ENCODE measurements at regions not wholly inside any gene's neighbourhood (a gene's known extent, or its start where the extent isn't known, plus 50 kb on each side); places are given as distances from the start of the nearest gene placed in this dataset.
"Not testable (repeated sequence)": the region's sequence is repeated elsewhere in the genome, so short reads cannot be mapped to it uniquely, and the experiment has no call there.

DNA sequence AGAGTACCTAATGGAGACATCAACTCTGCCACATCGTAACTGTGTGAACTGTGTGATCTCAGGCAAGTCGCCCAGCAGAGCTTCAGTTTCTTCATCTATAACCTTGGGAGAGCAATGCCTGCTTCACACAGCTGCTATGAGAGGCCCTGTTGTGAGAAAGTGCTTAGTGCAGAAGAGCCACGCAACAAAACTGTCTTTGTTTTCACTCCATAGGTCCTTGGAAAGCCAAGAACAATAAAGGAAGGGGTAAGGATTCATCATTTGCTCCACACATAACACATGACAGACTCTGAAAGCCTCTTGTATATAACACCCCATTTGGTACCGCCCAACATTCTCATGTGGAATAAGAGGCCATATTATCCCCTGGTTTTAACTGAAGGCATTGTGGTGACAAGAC lies 231.9 kb upstream of the ISX start:
- Histone ChIP-seq H3K79me2 (ENCODE audit: control insufficient read depth, insufficient read depth, low read length) (no peaks in the 10 kb centered on the region), H3K9me3 (ENCODE audit: control extremely low read depth in 1 of 3, control insufficient read depth in 2 of 3, insufficient read depth in 1 of 3, low read length in 2 of 3) (no peaks in the 10 kb centered on the region), H3K36me3 (replicated peaks in 1 of 2; ENCODE audit: control extremely low read depth in 1 of 2, control insufficient read depth in 1 of 2, extremely low read depth in 1 of 2, insufficient read depth in 2 of 2, low read length in 1 of 2) (no peaks in the 10 kb centered on the region), H2AFZ (ENCODE audit: insufficient read depth, low read depth, low read length, poor library complexity, severe bottlenecking) (no peak overlapping the region), H3K27me3 (replicated peaks in 1 of 4; ENCODE audit: control extremely low read depth in 1 of 4, control insufficient read depth in 3 of 4, insufficient read depth in 4 of 4, low read length in 3 of 4) (no peaks in the 10 kb centered on the region), H3K4me2 (replicated peaks; ENCODE audit: low read depth, low read length, poor library complexity, severe bottlenecking) (no peak overlapping the region), H3K27ac (ENCODE audit: low read length in 2 of 2) (no peak overlapping the region), H3K4me1 (ENCODE audit: control insufficient read depth in 2 of 2, insufficient read depth in 2 of 2, low read length in 2 of 2) (no peaks in the 10 kb centered on the region), H3K4me3 (ENCODE audit: control extremely low read depth in 1 of 5, extremely low read depth in 1 of 5, insufficient read depth in 1 of 5, low read depth in 2 of 5, low read length in 4 of 5) (no peak overlapping the region), H3K9ac (ENCODE audit: low read length) (no peak overlapping the region), H4K20me1 (ENCODE audit: control insufficient read depth, insufficient read depth, low read length, poor library complexity, severe bottlenecking) (no peaks in the 10 kb centered on the region)
- intact Hi-C loops (cut with micrococcal nuclease) = no loop called here
- Mint-ChIP-seq H3K9me3 (ENCODE audit: insufficient read depth) (no peaks in the 10 kb centered on the region), H3K4me3 (no peak overlapping the region), H3K27ac (no peak overlapping the region), H3K27me3 (no peaks in the 10 kb centered on the region), H3K4me1 (no peaks in the 10 kb centered on the region)
- ChIA-PET CTCF (no interaction called here), POLR2A (no interaction called here)
- no CpG with 5 or more reads among the region's 4 CpGs for WGBS (ENCODE audit: insufficient coverage)
- no peak for DNase-seq
- no peak for ATAC-seq (ENCODE audit: low read depth)
- TF ChIP-seq EZH2 (IDR thresholded peaks at IDR 0.05; ENCODE audit: borderline replicate concordance, insufficient read depth, low read depth, low read length, poor library complexity, severe bottlenecking) = no peak
- no peak for TF ChIP-seq CTCF (IDR thresholded peaks at IDR 0.05)

- H3K36me3 ChIP-seq (replicated peaks in 1 of 2; ENCODE audit: control extremely low read depth in 1 of 2, control insufficient read depth in 1 of 2, extremely low read depth in 1 of 2, insufficient read depth in 2 of 2, low read length in 1 of 2); H3K79me2 ChIP-seq (ENCODE audit: control insufficient read depth, insufficient read depth, low read length); H3K27me3 Mint-ChIP-seq; H3K4me3 Mint-ChIP-seq; intact Hi-C loops (cut with micrococcal nuclease); DNase-seq; H3K27ac Mint-ChIP-seq; H3K9me3 Mint-ChIP-seq (ENCODE audit: insufficient read depth); H3K9ac ChIP-seq (ENCODE audit: low read length); CTCF ChIA-PET; H3K4me1 ChIP-seq (ENCODE audit: control insufficient read depth in 2 of 2, insufficient read depth in 2 of 2, low read length in 2 of 2); H3K4me1 Mint-ChIP-seq; ATAC-seq (ENCODE audit: low read depth); H3K27ac ChIP-seq (ENCODE audit: low read length in 2 of 2); H3K9me3 ChIP-seq (ENCODE audit: control extremely low read depth in 1 of 3, control insufficient read depth in 2 of 3, insufficient read depth in 1 of 3, low read length in 2 of 3); POLR2A ChIA-PET; H3K27me3 ChIP-seq (replicated peaks in 1 of 4; ENCODE audit: control extremely low read depth in 1 of 4, control insufficient read depth in 3 of 4, insufficient read depth in 4 of 4, low read length in 3 of 4); H3K4me3 ChIP-seq (ENCODE audit: control extremely low read depth in 1 of 5, extremely low read depth in 1 of 5, insufficient read depth in 1 of 5, low read depth in 2 of 5, low read length in 4 of 5); H3K4me2 ChIP-seq (replicated peaks; ENCODE audit: low read depth, low read length, poor library complexity, severe bottlenecking); H4K20me1 ChIP-seq (ENCODE audit: control insufficient read depth, insufficient read depth, low read length, poor library complexity, severe bottlenecking); H2AFZ ChIP-seq (ENCODE audit: insufficient read depth, low read depth, low read length, poor library complexity, severe bottlenecking): not testable (repeated sequence)
- WGBS (ENCODE audit: insufficient coverage) = 58% methylated on average over 3 of the region's 3 CpGs
Observed at GRCh38 chr22:34834541-34834940, 231.4 kb upstream of the ISX start.

All from B cell (primary cell).